Activated CD8-positive, alpha-beta T cell treated with anti-CD3 and anti-CD28 coated beads for 36 hours (primary cell): ENCODE measurements at regions not wholly inside any gene's neighbourhood (a gene's known extent, or its start where the extent isn't known, plus 50 kb on each side); places are given as distances from the start of the nearest gene placed in this dataset.

Experiments
- ATAC-seq: fragments of 200-7000 bp; cut with Tn5 transposase; one replicate; pipeline ENCODE4 v1.10.0; 2021; ENCODE audit warnings: mild to moderate bottlenecking, moderate library complexity
- CTCF ChIA-PET: fragments of 350-600 bp; sonication (Branson Sonifier 250); formaldehyde crosslinking; loops from one replicate; lab custom pipeline; 2021; ENCODE audit warnings: antibody characterized with exemption; lab: Charles Lee
- POLR2A ChIA-PET: fragments of 350-600 bp; sonication (Branson Sonifier 250); formaldehyde crosslinking; loops from one replicate; lab custom pipeline; 2021; ENCODE audit warnings: antibody characterized with exemption; lab: Charles Lee
- DNase-seq: peaks from one replicate; pipeline ENCODE4 v3.0.0-alpha.2; 2020
- H3K27ac Mint-ChIP-seq: one replicate; pipeline ENCODE4 v1.8.0; 2021; ENCODE audit warnings: mild to moderate bottlenecking, mixed read lengths
- H3K27me3 Mint-ChIP-seq: one replicate; pipeline ENCODE4 v1.8.0; 2021; ENCODE audit warnings: mixed read lengths
- H3K36me3 Mint-ChIP-seq: one replicate; pipeline ENCODE4 v1.8.0; 2021; ENCODE audit warnings: low read depth, mixed read lengths
- H3K4me1 Mint-ChIP-seq: one replicate; pipeline ENCODE4 v1.8.0; 2021; ENCODE audit warnings: low read depth, mixed read lengths
- H3K4me3 Mint-ChIP-seq: one replicate; pipeline ENCODE4 v1.8.0; 2021; ENCODE audit warnings: mild to moderate bottlenecking, moderate library complexity, mixed read lengths
- H3K9me3 Mint-ChIP-seq: one replicate; pipeline ENCODE4 v1.8.0; 2021; ENCODE audit warnings: mixed read lengths
- CTCF ChIP-seq: fragments of 200-600 bp; IDR thresholded peaks from one replicate; pipeline ENCODE4 v1.8.0; 2022; ENCODE audit warnings: antibody characterized with exemption, mild to moderate bottlenecking
- intact Hi-C: fragments of 100-400 bp; cut with micrococcal nuclease; formaldehyde crosslinking; loops from one replicate; pipeline ENCODE4 v1.10.0; 2022

GRCh38 chr4:52212702-52213101 is 161.6 kb downstream of the SPATA18 start:
- no peaks in the 10 kb centered on the region for H3K36me3 Mint-ChIP-seq
- intact Hi-C loops, result no loop called here
- ChIA-PET POLR2A (no interaction called here), CTCF (no interaction called here)
- ATAC-seq, result no peak
- H3K9me3 Mint-ChIP-seq, result peaks cover 14% of the 10 kb centered on the region
- no peak overlapping the region for H3K27ac Mint-ChIP-seq
- no peak for TF ChIP-seq CTCF
- no peak for DNase-seq
- H3K27me3 Mint-ChIP-seq, result no peaks in the 10 kb centered on the region
- H3K4me1 Mint-ChIP-seq, result no peaks in the 10 kb centered on the region
- H3K4me3 Mint-ChIP-seq, result no peak overlapping the region

GRCh38 chr4:52231526-52231925 is 180.4 kb downstream of the SPATA18 start:
- CTCF ChIA-PET, result no interaction called here
- H3K27ac Mint-ChIP-seq, result no peak overlapping the region
- no peak overlapping the region for H3K4me3 Mint-ChIP-seq
- ATAC-seq (no peak), DNase-seq (no peak)
- intact Hi-C loops, result no loop called here
- no peak for TF ChIP-seq CTCF
- POLR2A ChIA-PET, result no interaction called here
- H3K9me3 Mint-ChIP-seq, result no peaks in the 10 kb centered on the region
- H3K4me1 Mint-ChIP-seq, result no peaks in the 10 kb centered on the region
- H3K36me3 Mint-ChIP-seq, result no peaks in the 10 kb centered on the region
- no peaks in the 10 kb centered on the region for H3K27me3 Mint-ChIP-seq

GRCh38 chr4:52234561-52235440 is 183.7 kb downstream of the SPATA18 start:
- TF ChIP-seq CTCF, result no peak
- no peaks in the 10 kb centered on the region for H3K4me1 Mint-ChIP-seq
- DNase-seq (no peak), ATAC-seq (no peak)
- no peak overlapping the region for H3K27ac Mint-ChIP-seq
- H3K27me3 Mint-ChIP-seq, result no peaks in the 10 kb centered on the region
- no peaks in the 10 kb centered on the region for H3K36me3 Mint-ChIP-seq
- no peak overlapping the region for H3K4me3 Mint-ChIP-seq
- H3K9me3 Mint-ChIP-seq, result peaks cover 4% of the 10 kb centered on the region
- ChIA-PET POLR2A (no interaction called here), CTCF (no interaction called here)
- intact Hi-C loops, result no loop called here

- ChIA-PET POLR2A (no interaction called here), CTCF (no interaction called here)
- no peak for TF ChIP-seq CTCF
- DNase-seq (no peak), ATAC-seq (no peak)
- no peaks in the 10 kb centered on the region for H3K27me3 Mint-ChIP-seq
- intact Hi-C loops, result no loop called here
- H3K4me3 Mint-ChIP-seq, result no peak overlapping the region
- no peak overlapping the region for H3K27ac Mint-ChIP-seq
- no peaks in the 10 kb centered on the region for H3K36me3 Mint-ChIP-seq
- no peaks in the 10 kb centered on the region for H3K4me1 Mint-ChIP-seq
- H3K9me3 Mint-ChIP-seq, result peaks cover 6% of the 10 kb centered on the region
Observed at GRCh38 chr4:52235552-52236201, 184.6 kb downstream of the SPATA18 start.

- Mint-ChIP-seq H3K9me3 (peaks cover 7% of the 10 kb centered on the region), H3K4me3 (no peak overlapping the region), H3K27ac (no peak overlapping the region), H3K27me3 (no peaks in the 10 kb centered on the region), H3K4me1 (no peaks in the 10 kb centered on the region), H3K36me3 (no peaks in the 10 kb centered on the region)
- CTCF ChIA-PET, result no interaction called here
- DNase-seq, result no peak
- POLR2A ChIA-PET, result no interaction called here
- intact Hi-C loops, result no loop called here
- ATAC-seq, result no peak
- TF ChIP-seq CTCF, result no peak
Observed at GRCh38 chr4:52241916-52242315, 190.8 kb downstream of the SPATA18 start.
